ENCODE measurements at regions not wholly inside any gene's neighbourhood (a gene's known extent, or its start where the extent isn't known, plus 50 kb on each side); places are given as distances from the start of the nearest gene placed in this dataset.

GRCh38 chr21:27813750-27814149 is 846.9 kb upstream of the ADAMTS5 start:
- TF ChIP-seq STAG1 (CRISPR knock-in tag; IDR thresholded peaks at IDR 0.05; ENCODE audit: borderline replicate concordance) (no peak), MLLT1 (IDR thresholded peaks at IDR 0.05) (no peak), MXI1 (IDR thresholded peaks at IDR 0.05; ENCODE audit: low read depth, low read length) (no peak), ZBTB7A (IDR thresholded peaks at IDR 0.05; ENCODE audit: borderline replicate concordance, control insufficient read depth, low read depth, low read length) (no peak)
